ENCODE measurements at regions not wholly inside any gene's neighbourhood (a gene's known extent, or its start where the extent isn't known, plus 50 kb on each side); places are given as distances from the start of the nearest gene placed in this dataset.

DNA sequence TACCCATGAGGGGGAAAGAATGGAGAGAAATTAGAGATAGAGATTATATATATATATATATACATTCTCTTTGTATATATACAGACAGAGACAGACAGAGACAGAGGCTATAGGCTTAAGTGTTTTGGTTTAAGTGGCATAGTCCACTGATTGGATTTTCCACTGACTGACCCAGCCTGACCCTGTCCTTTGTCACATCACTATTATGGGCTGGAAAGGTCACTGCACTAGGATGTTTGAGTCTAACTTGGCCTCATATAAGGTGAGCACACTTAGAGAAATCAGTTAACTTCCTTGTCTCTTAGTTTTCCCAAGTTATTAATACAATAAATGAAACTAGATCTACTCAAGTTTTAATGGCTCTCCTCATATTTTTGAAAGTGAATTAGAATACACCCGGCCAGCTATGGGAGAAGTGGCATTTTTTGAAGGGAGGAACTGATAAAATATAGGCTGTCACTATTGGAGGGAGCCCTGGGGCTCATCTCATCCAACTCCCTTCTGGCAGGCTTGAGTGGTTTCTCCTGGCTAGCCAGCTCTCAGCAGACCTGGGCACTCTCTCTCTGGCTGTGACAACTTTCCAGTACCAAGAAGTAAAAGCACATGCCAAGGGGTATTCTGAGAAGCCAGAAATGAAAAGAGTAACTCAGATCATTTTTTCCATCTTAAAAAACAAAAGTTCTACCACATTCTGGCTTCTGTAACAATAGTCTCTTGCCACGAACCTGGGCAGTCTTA lies 455.6 kb upstream of the ANKRD30A start:
- TF ChIP-seq, protein P1, sequence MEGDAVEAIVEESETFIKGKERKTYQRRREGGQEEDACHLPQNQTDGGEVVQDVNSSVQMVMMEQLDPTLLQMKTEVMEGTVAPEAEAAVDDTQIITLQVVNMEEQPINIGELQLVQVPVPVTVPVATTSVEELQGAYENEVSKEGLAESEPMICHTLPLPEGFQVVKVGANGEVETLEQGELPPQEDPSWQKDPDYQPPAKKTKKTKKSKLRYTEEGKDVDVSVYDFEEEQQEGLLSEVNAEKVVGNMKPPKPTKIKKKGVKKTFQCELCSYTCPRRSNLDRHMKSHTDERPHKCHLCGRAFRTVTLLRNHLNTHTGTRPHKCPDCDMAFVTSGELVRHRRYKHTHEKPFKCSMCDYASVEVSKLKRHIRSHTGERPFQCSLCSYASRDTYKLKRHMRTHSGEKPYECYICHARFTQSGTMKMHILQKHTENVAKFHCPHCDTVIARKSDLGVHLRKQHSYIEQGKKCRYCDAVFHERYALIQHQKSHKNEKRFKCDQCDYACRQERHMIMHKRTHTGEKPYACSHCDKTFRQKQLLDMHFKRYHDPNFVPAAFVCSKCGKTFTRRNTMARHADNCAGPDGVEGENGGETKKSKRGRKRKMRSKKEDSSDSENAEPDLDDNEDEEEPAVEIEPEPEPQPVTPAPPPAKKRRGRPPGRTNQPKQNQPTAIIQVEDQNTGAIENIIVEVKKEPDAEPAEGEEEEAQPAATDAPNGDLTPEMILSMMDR (IDR thresholded peaks at IDR 0.05; ENCODE audit: control insufficient read depth, insufficient read depth, low read depth, low read length, missing control alignments): no peak
- no peak overlapping the region for H3K4me3 ChIP-seq (ENCODE audit: control insufficient read depth, low read depth, low read length)
- no peak for DNase-seq (ENCODE audit: low read depth)

DNA sequence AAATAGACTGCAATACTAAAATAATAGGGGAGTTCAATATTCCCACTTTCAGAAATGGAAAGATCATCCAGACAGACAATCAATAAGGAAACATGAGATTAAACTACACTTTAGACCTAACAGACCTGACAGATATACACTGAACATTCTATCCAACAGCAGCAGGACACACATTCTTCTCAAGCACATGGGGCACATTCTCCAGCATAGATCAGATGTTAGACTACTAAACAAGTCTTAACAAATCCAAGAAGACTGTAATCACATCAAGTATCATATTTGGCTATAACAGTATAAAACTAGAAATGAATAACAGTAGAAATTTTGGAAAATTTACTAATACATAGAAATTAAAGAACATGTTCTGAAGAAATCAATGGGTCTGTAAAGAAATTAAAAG lies 458.9 kb upstream of the ANKRD30A start:
- TF ChIP-seq, protein P1 (IDR thresholded peaks at IDR 0.05; ENCODE audit: control insufficient read depth, insufficient read depth, low read depth, low read length, missing control alignments): no peak

DNA sequence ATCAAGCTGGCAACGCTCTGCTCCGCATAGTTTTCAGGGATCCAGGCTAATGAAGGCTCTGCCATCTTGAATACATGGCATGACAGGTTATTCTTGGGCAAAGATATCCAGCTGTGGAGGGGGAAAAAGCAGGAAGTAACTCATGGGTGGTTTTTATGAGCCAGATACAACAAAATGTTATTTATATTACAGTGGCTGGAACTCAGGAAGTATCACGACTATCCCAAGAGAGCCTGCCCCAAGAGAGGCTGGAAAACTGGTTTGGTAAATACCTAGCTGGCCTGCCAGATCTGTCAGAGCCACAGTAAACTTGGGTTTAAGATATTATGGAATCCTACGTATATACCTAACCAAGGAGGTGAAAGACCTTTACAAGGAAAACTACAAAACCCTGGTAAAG lies 462.8 kb upstream of the ANKRD30A start:
- TF ChIP-seq, protein P1 (IDR thresholded peaks at IDR 0.05; ENCODE audit: control insufficient read depth, insufficient read depth, low read depth, low read length, missing control alignments): no peak
- no peak overlapping the region for H3K4me3 ChIP-seq (ENCODE audit: control insufficient read depth, low read depth, low read length)
- DNase-seq (ENCODE audit: low read depth): no peak

More for the DNA sequence above, 458.9 kb upstream of the ANKRD30A start:
- no peak for DNase-seq (ENCODE audit: low read depth)
- no peak overlapping the region for H3K4me3 ChIP-seq (ENCODE audit: control insufficient read depth, low read depth, low read length)

DNA sequence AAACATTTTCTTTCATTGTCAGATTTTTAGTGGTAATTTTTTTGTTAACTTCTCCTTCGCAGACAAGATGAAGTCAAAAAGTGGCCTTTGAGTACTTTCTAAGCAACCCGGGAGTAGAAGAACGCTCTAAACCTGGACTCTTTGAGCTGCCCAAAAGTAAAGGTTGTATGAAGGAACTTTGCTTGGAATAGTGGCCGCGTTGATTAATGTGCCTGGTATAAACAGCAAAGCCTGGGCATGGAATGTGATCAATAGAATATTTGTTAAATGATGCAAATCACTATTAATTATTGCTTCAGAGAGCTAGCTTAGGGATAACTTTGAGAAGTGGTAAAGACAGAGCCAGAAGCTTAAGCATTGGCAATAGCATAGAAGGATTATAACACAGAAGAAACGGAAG lies 475.1 kb upstream of the ANKRD30A start:
- H3K4me3 ChIP-seq (ENCODE audit: control insufficient read depth, low read depth, low read length): no peak overlapping the region
- TF ChIP-seq, protein P1 (IDR thresholded peaks at IDR 0.05; ENCODE audit: control insufficient read depth, insufficient read depth, low read depth, low read length, missing control alignments): no peak
- no peak for DNase-seq (ENCODE audit: low read depth)

DNA sequence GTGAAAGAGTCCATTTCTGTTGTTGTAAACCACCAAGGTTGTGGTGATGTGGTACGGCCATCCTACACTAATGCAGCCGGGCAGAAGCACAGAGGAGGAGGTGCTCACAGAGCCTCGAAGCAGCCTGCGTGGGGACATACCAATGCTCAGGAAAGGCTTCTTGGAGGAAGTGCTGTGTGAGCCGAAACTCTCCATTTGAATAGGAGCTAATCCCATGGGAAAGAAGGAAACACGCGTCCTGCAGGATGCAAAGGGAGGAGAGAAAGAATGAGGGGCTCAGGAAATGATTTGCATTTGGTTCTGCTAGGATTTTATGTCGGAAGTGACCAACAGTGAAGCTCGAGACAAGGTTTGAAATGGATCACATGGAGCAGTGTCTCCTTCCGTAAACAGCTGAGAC lies 477.9 kb upstream of the ANKRD30A start:
- TF ChIP-seq, protein P1 (IDR thresholded peaks at IDR 0.05; ENCODE audit: control insufficient read depth, insufficient read depth, low read depth, low read length, missing control alignments): no peak
- no peak overlapping the region for H3K4me3 ChIP-seq (ENCODE audit: control insufficient read depth, low read depth, low read length)
- DNase-seq (ENCODE audit: low read depth): no peak

DNA sequence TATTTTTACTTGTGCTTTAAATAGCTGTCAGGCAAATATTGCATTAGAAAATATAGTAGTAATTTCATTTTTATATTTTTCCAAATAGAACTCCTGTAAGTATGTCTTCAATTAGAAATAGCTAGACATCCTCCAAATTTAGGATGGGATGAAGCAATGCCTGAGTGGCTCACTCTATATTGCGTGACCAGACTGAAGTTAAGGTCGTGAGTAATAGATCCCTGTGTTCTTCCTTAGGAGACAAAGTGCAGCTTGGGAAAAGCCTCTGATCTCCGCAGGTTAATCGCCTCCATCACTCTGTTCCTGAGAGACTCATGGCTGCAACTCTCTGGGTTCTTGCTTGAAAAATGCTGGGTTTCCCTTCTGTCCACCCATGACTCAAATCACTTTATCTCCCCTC lies 484.8 kb upstream of the ANKRD30A start:
- DNase-seq (ENCODE audit: low read depth): peak; percentile 28
- TF ChIP-seq, protein P1 (IDR thresholded peaks at IDR 0.05; ENCODE audit: control insufficient read depth, insufficient read depth, low read depth, low read length, missing control alignments): no peak
- H3K4me3 ChIP-seq (ENCODE audit: control insufficient read depth, low read depth, low read length): no peak overlapping the region
